Liver (tissue), 8 donors: ENCODE measurements at regions not wholly inside any gene's neighbourhood (a gene's known extent, or its start where the extent isn't known, plus 50 kb on each side); places are given as distances from the start of the nearest gene placed in this dataset.

Experiments used
- DNase-seq: peaks from one replicate; pipeline ENCODE4 v3.0.0-alpha.2; 2017; ENCODE audit warnings: low spot score
- H3K27ac ChIP-seq, 2 donors: one replicate each; pipeline ENCODE4 v1.7.0; 2013; ENCODE audit warnings: inconsistent platforms in 2 of 2, low read length in 2 of 2, control low read depth in 1 of 2, low read depth in 1 of 2, mild to moderate bottlenecking in 1 of 2
- H3K27me3 ChIP-seq, 4 donors: one replicate each; pipeline versions ENCODE4 v1.6.1 to v1.7.0; 2013; ENCODE audit warnings: low read length in 3 of 4, inconsistent platforms in 1 of 4, mild to moderate bottlenecking in 1 of 4, moderate library complexity in 1 of 4; ENCODE audit not compliant: control insufficient read depth in 4 of 4, insufficient read depth in 4 of 4
- H3K36me3 ChIP-seq, 4 donors: one replicate each; pipeline versions ENCODE4 v1.6.1 to v1.7.0; 2013; ENCODE audit warnings: low read length in 3 of 4, mild to moderate bottlenecking in 3 of 4, low read depth in 1 of 4, moderate library complexity in 1 of 4; ENCODE audit not compliant: control insufficient read depth in 4 of 4, insufficient read depth in 3 of 4
- H3K4me1 ChIP-seq, 4 donors: one replicate each; pipeline versions ENCODE4 v1.6.1 to v1.7.0; 2013; ENCODE audit warnings: low read length in 3 of 4, mild to moderate bottlenecking in 3 of 4, moderate library complexity in 1 of 4; ENCODE audit not compliant: control insufficient read depth in 4 of 4, insufficient read depth in 4 of 4
- H3K4me3 ChIP-seq, 3 donors: one replicate each; pipeline versions ENCODE4 v1.6.1 to v1.7.0; 2013; ENCODE audit warnings: low read length in 3 of 3, control low read depth in 1 of 3, low read depth in 1 of 3, mild to moderate bottlenecking in 1 of 3
- H3K9ac ChIP-seq, 2 donors: one replicate each; pipeline ENCODE4 v1.7.0; 2013; ENCODE audit warnings: low read length in 2 of 2, mild to moderate bottlenecking in 2 of 2, moderate library complexity in 2 of 2, control low read depth in 1 of 2, low read depth in 1 of 2
- H3K9me3 ChIP-seq, 4 donors: one replicate each; pipeline versions ENCODE4 v1.6.1 to v1.7.0; 2013; ENCODE audit warnings: low read length in 3 of 4; ENCODE audit not compliant: control insufficient read depth in 4 of 4
- ATF3 ChIP-seq: IDR thresholded peaks from 2 replicates; pipeline ENCODE4 v1.6.1; 2016; ENCODE audit warnings: antibody characterized with exemption
- CTCF ChIP-seq: fragments of 150-350 bp; IDR thresholded peaks from 2 replicates; pipeline ENCODE4 v1.5.1; 2017; ENCODE audit warnings: improper control_type of control experiment, low read depth, low read length; ENCODE audit not compliant: missing input control
- EGR1 ChIP-seq, 2 donors: IDR thresholded peaks; 2 replicates each; pipeline ENCODE4 v1.6.1; 2016 to 2018; ENCODE audit warnings: antibody characterized with exemption in 2 of 2, low read depth in 2 of 2
- FOXA1 ChIP-seq: IDR thresholded peaks from 2 replicates; pipeline ENCODE4 v1.6.1; 2016; ENCODE audit warnings: antibody characterized with exemption
- FOXA2 ChIP-seq: IDR thresholded peaks from 2 replicates; pipeline ENCODE4 v1.6.1; 2016; ENCODE audit warnings: antibody characterized with exemption
- GABPA ChIP-seq, 2 donors: IDR thresholded peaks in 1 of 2; conservative IDR thresholded peaks in 1 of 2; 2 replicates each; pipeline ENCODE4 v1.6.1; 2016; ENCODE audit warnings: antibody characterized with exemption in 2 of 2, mild to moderate bottlenecking in 1 of 2, moderate library complexity in 1 of 2
- HNF4A ChIP-seq, 2 donors: conservative IDR thresholded peaks; 2 replicates each; pipeline ENCODE4 v1.6.1; 2016; ENCODE audit warnings: antibody characterized with exemption in 2 of 2, mild to moderate bottlenecking in 2 of 2
- HNF4G ChIP-seq: IDR thresholded peaks from 2 replicates; pipeline ENCODE4 v1.6.1; 2016; ENCODE audit warnings: antibody characterized with exemption
- MAX ChIP-seq: IDR thresholded peaks from 2 replicates; pipeline ENCODE4 v1.6.1; 2016; ENCODE audit warnings: antibody characterized with exemption
- NR2F2 ChIP-seq: IDR thresholded peaks from 2 replicates; pipeline ENCODE4 v1.6.1; 2016; ENCODE audit warnings: antibody characterized with exemption
- RAD21 ChIP-seq, 2 donors: IDR thresholded peaks; 2 replicates each; pipeline ENCODE4 v1.6.1; 2016; ENCODE audit warnings: antibody characterized with exemption in 2 of 2, mild to moderate bottlenecking in 2 of 2
- REST ChIP-seq: IDR thresholded peaks from 2 replicates; pipeline ENCODE4 v1.6.1; 2016; ENCODE audit warnings: antibody characterized with exemption, mild to moderate bottlenecking
- RXRA ChIP-seq, 2 donors: IDR thresholded peaks; 2 replicates each; pipeline ENCODE4 v1.6.1; 2017 to 2018; ENCODE audit warnings: antibody characterized with exemption in 2 of 2, mild to moderate bottlenecking in 1 of 2
- SP1 ChIP-seq: IDR thresholded peaks from 2 replicates; pipeline ENCODE4 v1.6.1; 2018; ENCODE audit warnings: antibody characterized with exemption, mild to moderate bottlenecking
- TAF1 ChIP-seq: conservative IDR thresholded peaks from 2 replicates; pipeline ENCODE4 v1.6.1; 2016; ENCODE audit warnings: antibody characterized with exemption, mild to moderate bottlenecking
- YY1 ChIP-seq: IDR thresholded peaks from 2 replicates; pipeline ENCODE4 v1.6.1; 2016; ENCODE audit warnings: antibody characterized with exemption, mild to moderate bottlenecking
- ZBTB33 ChIP-seq: IDR thresholded peaks from 2 replicates; pipeline ENCODE4 v1.6.1; 2016; ENCODE audit warnings: antibody characterized with exemption
- WGBS: extraction: QIAGEN DNeasy Blood & Tissue Kit; methylation state at CpG from one replicate; pipeline ENCODE4 v1.1.7; 2013; 5-methylcytosine and 5-hydroxymethylcytosine counted together
- donor health status: healthy.
- donor health status: healthy.
- donor health status: healthy.
- donor health status: healthy.
- donor health status: healthy.

- Histone ChIP-seq H3K27ac (no peak overlapping the region), H3K9ac (no peak overlapping the region), H3K9me3 (peaks cover 0 to 7% (median 2%) of the 10 kb centered on the region in 4 donors), H3K4me3 (no peak overlapping the region), H3K36me3 (no peaks in the 10 kb centered on the region), H3K27me3 (no peaks in the 10 kb centered on the region), H3K4me1 (no peaks in the 10 kb centered on the region)
- TF ChIP-seq CTCF (no peak), NR2F2 (no peak), EGR1 (IDR thresholded peaks at IDR 0.05; ENCODE audit: low read depth in 2 of 2) (no peak), ATF3 (no peak), ZBTB33 (no peak), MAX (no peak), YY1 (no peak), HNF4A (conservative IDR thresholded peaks at IDR 0.05) (no peak), FOXA2 (no peak), FOXA1 (no peak), GABPA (IDR thresholded peaks at IDR 0.05 in 1 of 2, conservative IDR thresholded peaks at IDR 0.05 in 1 of 2) (no peak), TAF1 (no peak), RXRA (IDR thresholded peaks at IDR 0.05) (no peak), REST (no peak), SP1 (no peak), RAD21 (IDR thresholded peaks at IDR 0.05) (no peak), HNF4G (no peak)
- 90% methylated on average over 4 of the region's 4 CpGs for WGBS
- DNase-seq = no peak
Measured at GRCh38 chr1:168865850-168866620, 137.0 kb upstream of the DPT start.
